SK-N-SH (cell line): ENCODE measurements at regions not wholly inside any gene's neighbourhood (a gene's known extent, or its start where the extent isn't known, plus 50 kb on each side); places are given as distances from the start of the nearest gene placed in this dataset.

ENCODE experiments used
- CTCF ChIA-PET: fragments of 300-600, 350-600 bp; formaldehyde crosslinking; extraction: SDS; loops from one replicate; lab custom pipeline; 2021; lab: Yijun Ruan, JAX
- POLR2A ChIA-PET: fragments of 350-600 bp; sonication (Branson Sonifier 250); formaldehyde crosslinking; extraction: SDS; loops from one replicate; lab custom pipeline; 2020; ENCODE audit warnings: antibody characterized with exemption, inconsistent platforms; lab: Yijun Ruan, JAX
- DNase-seq: peaks from one replicate; pipeline ENCODE4 v3.0.0; 2012
- H2AFZ ChIP-seq: fragments of 200-600 bp; sonication (generic); 2 replicates; pipeline ENCODE4 v1.8.1; 2016; ENCODE audit warnings: antibody characterized with exemption, mild to moderate bottlenecking, low read depth
- H3F3A ChIP-seq: fragments of 200-600 bp; sonication (generic); replicated peaks from 2 replicates; pipeline ENCODE3; 2016; ENCODE audit warnings: antibody characterized with exemption, mild to moderate bottlenecking; ENCODE audit not compliant: insufficient read depth
- H3K27ac ChIP-seq, 2 experiments: fragments of 200-500 bp in 1 of 2; fragments of 200-600 bp in 1 of 2; sonication (Bioruptor generic) in 1 of 2; sonication (generic), shearing (Covaris generic) in 1 of 2; 2 replicates each; pipeline versions ENCODE4 v1.5.1 to v1.6.1; 2014 to 2016; ENCODE audit warnings: low read depth in 2 of 2, inconsistent platforms in 1 of 2, low read length in 1 of 2, mild to moderate bottlenecking in 1 of 2, mixed read lengths in 1 of 2
- H3K27me3 ChIP-seq: fragments of 200-600 bp; sonication (generic), shearing (Covaris generic); 2 replicates; pipeline ENCODE4 v1.6.1; 2016; ENCODE audit warnings: mixed run types; ENCODE audit not compliant: insufficient read depth
- H3K36me3 ChIP-seq, 2 experiments: fragments of 200-500 bp in 1 of 2; fragments of 200-600 bp in 1 of 2; sonication (Bioruptor generic) in 1 of 2; sonication (generic) in 1 of 2; replicated peaks in 1 of 2; 2 replicates each; pipeline versions ENCODE3 to v1.5.1; 2014 to 2016; ENCODE audit warnings: low read length in 1 of 2, mild to moderate bottlenecking in 1 of 2; ENCODE audit not compliant: insufficient read depth in 2 of 2, control insufficient read depth in 1 of 2
- H3K4me1 ChIP-seq, 2 experiments: fragments of 200-500 bp in 1 of 2; fragments of 200-600 bp in 1 of 2; sonication (Bioruptor generic) in 1 of 2; sonication (generic), shearing (Covaris generic) in 1 of 2; 2 replicates each; pipeline versions ENCODE4 v1.5.1 to v1.6.1; 2014 to 2016; ENCODE audit warnings: low read depth in 1 of 2, low read length in 1 of 2, mixed run types in 1 of 2; ENCODE audit not compliant: insufficient read depth in 2 of 2, control insufficient read depth in 1 of 2
- H3K4me2 ChIP-seq: fragments of 200-600 bp; sonication (generic), shearing (Covaris generic); 2 replicates; pipeline ENCODE4 v1.6.1; 2017; ENCODE audit warnings: mixed run types
- H3K4me3 ChIP-seq, 2 experiments: fragments of 200-500 bp in 1 of 2; fragments of 200-600 bp in 1 of 2; sonication (Bioruptor generic) in 1 of 2; sonication (generic), shearing (Covaris generic) in 1 of 2; 2 replicates each; pipeline versions ENCODE4 v1.5.1 to v1.8.1; 2014 to 2016; ENCODE audit warnings: low read depth in 2 of 2, inconsistent platforms in 1 of 2, low read length in 1 of 2, mild to moderate bottlenecking in 1 of 2, mixed read lengths in 1 of 2, moderate library complexity in 1 of 2
- H3K79me2 ChIP-seq: fragments of 200-600 bp; sonication (generic); 2 replicates; pipeline ENCODE4 v1.8.1; 2017; ENCODE audit warnings: mild to moderate bottlenecking; ENCODE audit not compliant: insufficient read depth
- H3K9ac ChIP-seq: fragments of 200-600 bp; sonication (generic); 2 replicates; pipeline ENCODE4 v1.6.1; 2017; ENCODE audit warnings: mixed run types
- H3K9me2 ChIP-seq: fragments of 200-600 bp; sonication (generic); 2 replicates; pipeline ENCODE4 v1.6.1; 2017; ENCODE audit warnings: mixed run types
- H3K9me3 ChIP-seq: fragments of 200-600 bp; sonication (generic); 2 replicates; pipeline ENCODE4 v1.6.1; 2017; ENCODE audit warnings: mixed run types, mild to moderate bottlenecking, moderate library complexity
- H4K20me1 ChIP-seq: fragments of 200-600 bp; sonication (generic); 2 replicates; pipeline ENCODE4 v1.6.1; 2017; ENCODE audit warnings: mild to moderate bottlenecking, mixed run types; ENCODE audit not compliant: insufficient read depth
- ELF1 ChIP-seq: IDR thresholded peaks from 2 replicates; pipeline ENCODE4 v1.4.0; 2012
- EP300 ChIP-seq, 2 experiments: IDR thresholded peaks; 2 replicates each; pipeline versions ENCODE4 v1.4.0 to v1.6.1; 2012; ENCODE audit warnings: borderline replicate concordance in 1 of 2, low read depth in 1 of 2, low read length in 1 of 2
- FOXJ3 ChIP-seq: sonication (generic); formaldehyde crosslinking; IDR thresholded peaks from 2 replicates; pipeline ENCODE4 v1.5.1; 2020; ENCODE audit warnings: mild to moderate bottlenecking, missing genetic modification reagents
- FOXM1 ChIP-seq: IDR thresholded peaks from 2 replicates; pipeline ENCODE4 v1.4.0; 2012; ENCODE audit warnings: low read depth, mild to moderate bottlenecking
- GABPA ChIP-seq: IDR thresholded peaks from 2 replicates; pipeline ENCODE4 v1.4.0; 2012; ENCODE audit warnings: low read depth, mild to moderate bottlenecking
- GATA2 ChIP-seq: sonication (generic); formaldehyde crosslinking; IDR thresholded peaks from 2 replicates; pipeline ENCODE4 v1.5.0; 2020; ENCODE audit warnings: mild to moderate bottlenecking, missing genetic modification reagents
- MEF2A ChIP-seq: IDR thresholded peaks from 2 replicates; pipeline ENCODE4 v1.4.0; 2012; ENCODE audit warnings: low read depth, borderline replicate concordance
- MXI1 ChIP-seq: IDR thresholded peaks from 2 replicates; pipeline ENCODE4 v1.6.1; 2012; ENCODE audit warnings: mild to moderate bottlenecking, low read depth, low read length, improper control_type of control experiment
- NRF1 ChIP-seq: IDR thresholded peaks from 2 replicates; pipeline ENCODE4 v1.6.1; 2012; ENCODE audit warnings: low read depth, mild to moderate bottlenecking, low read length
- POLR2AphosphoS5 ChIP-seq: IDR thresholded peaks from 2 replicates; pipeline ENCODE4 v1.6.1; 2012; ENCODE audit warnings: low read depth, low read length
- RCOR1 ChIP-seq: fragments of 150-350 bp; IDR thresholded peaks from 2 replicates; pipeline ENCODE4 v1.6.1; 2017; ENCODE audit warnings: antibody characterized with exemption, low read length
- RFX5 ChIP-seq: IDR thresholded peaks from 2 replicates; pipeline ENCODE4 v1.6.1; 2012; ENCODE audit warnings: mild to moderate bottlenecking, improper control_type of control experiment, low read length
- RXRA ChIP-seq: IDR thresholded peaks from 2 replicates; pipeline ENCODE4 v1.4.0; 2012; ENCODE audit warnings: low read depth, mild to moderate bottlenecking, borderline replicate concordance
- SIN3A ChIP-seq: IDR thresholded peaks from 2 replicates; pipeline ENCODE4 v1.6.1; 2012; ENCODE audit warnings: low read depth, mild to moderate bottlenecking, low read length, moderate library complexity, borderline replicate concordance
- TAF1 ChIP-seq: IDR thresholded peaks from 2 replicates; pipeline ENCODE4 v1.6.1; 2012; ENCODE audit warnings: low read depth, mild to moderate bottlenecking, low read length, moderate library complexity, borderline replicate concordance
- TCF12 ChIP-seq: IDR thresholded peaks from 2 replicates; pipeline ENCODE4 v1.4.0; 2012
- YY1 ChIP-seq: IDR thresholded peaks from 2 replicates; pipeline ENCODE4 v1.4.0; 2012; ENCODE audit warnings: low read depth, mild to moderate bottlenecking
- WGBS: methylation state at CpG from one replicate; pipeline ENCODE4 v1.1.6; 2017; ENCODE audit warnings: low lambda C conversion rate; 5-methylcytosine and 5-hydroxymethylcytosine counted together
- TF ChIP-seq, protein P1 (sequence below): IDR thresholded peaks from 2 replicates; pipeline ENCODE4; 2012
- TF ChIP-seq, protein P2 (sequence below): fragments of 150-350 bp; IDR thresholded peaks from 2 replicates; pipeline ENCODE4 v1.6.1; 2016; ENCODE audit warnings: mild to moderate bottlenecking, low read depth, low read length
- TF ChIP-seq, protein P3 (sequence below): IDR thresholded peaks from 2 replicates; pipeline ENCODE4 v1.6.1; 2012; ENCODE audit warnings: mild to moderate bottlenecking, low read depth, low read length, moderate library complexity
- TF ChIP-seq, protein P4 (sequence below): IDR thresholded peaks from 2 replicates; pipeline ENCODE4 v1.4.0; 2012; ENCODE audit warnings: low read depth, borderline replicate concordance

DNA sequence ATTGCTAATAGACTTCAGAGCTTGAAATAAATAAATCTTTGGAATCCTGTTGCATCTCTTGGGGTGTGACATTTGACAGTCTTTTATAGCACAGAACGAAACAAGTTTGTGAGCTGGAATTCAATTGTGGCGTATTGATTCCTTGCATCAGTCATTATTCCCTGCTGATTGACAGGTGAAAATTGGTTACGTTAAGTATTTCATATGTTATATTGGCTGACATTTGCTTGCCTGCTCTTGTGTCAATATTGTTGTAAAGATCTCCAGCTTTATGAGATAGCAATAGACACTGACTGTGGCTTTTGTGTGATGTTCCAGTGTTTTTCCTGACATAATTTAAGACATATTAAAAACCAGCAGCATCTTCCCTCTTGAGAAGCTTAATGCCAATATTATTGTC lies 644.4 kb upstream of the FAM241A start:
- Histone ChIP-seq H2AFZ (no peak overlapping the region), H3K4me1 (no peaks in the 10 kb centered on the region; a peak in 1 of 4 replicates), H3K27ac (no peak overlapping the region), H3K9me2 (no peaks in the 10 kb centered on the region)
- POLR2A ChIA-PET = no interaction called here
- TF ChIP-seq RCOR1 (no peak), GATA2 (CRISPR knock-in tag) (no peak), RXRA (no peak), RFX5 (no peak), FOXJ3 (CRISPR knock-in tag) (no peak), ELF1 (no peak), FOXM1 (no peak), YY1 (no peak), TCF12 (no peak), EP300 (IDR thresholded peaks at IDR 0.05; ENCODE audit: borderline replicate concordance in 1 of 2, low read depth in 1 of 2, low read length in 1 of 2) (no peak), SIN3A (no peak), MXI1 (no peak), MEF2A (no peak), NRF1 (no peak)
- TF ChIP-seq, protein P1, sequence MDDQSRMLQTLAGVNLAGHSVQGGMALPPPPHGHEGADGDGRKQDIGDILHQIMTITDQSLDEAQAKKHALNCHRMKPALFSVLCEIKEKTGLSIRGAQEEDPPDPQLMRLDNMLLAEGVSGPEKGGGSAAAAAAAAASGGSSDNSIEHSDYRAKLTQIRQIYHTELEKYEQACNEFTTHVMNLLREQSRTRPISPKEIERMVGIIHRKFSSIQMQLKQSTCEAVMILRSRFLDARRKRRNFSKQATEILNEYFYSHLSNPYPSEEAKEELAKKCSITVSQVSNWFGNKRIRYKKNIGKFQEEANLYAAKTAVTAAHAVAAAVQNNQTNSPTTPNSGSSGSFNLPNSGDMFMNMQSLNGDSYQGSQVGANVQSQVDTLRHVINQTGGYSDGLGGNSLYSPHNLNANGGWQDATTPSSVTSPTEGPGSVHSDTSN = no peak
- TF ChIP-seq, all 33 proteins: peak for 0
- no peak overlapping the region for H3K9ac ChIP-seq
- no peaks in the 10 kb centered on the region for H4K20me1 ChIP-seq
- CTCF ChIA-PET = no interaction called here
- H3K36me3 ChIP-seq = no peaks in the 10 kb centered on the region
- H3F3A ChIP-seq = no peaks in the 10 kb centered on the region
- no peak for DNase-seq
- no peaks in the 10 kb centered on the region for H3K27me3 ChIP-seq
- H3K9me3 ChIP-seq = no peaks in the 10 kb centered on the region
- H3K79me2 ChIP-seq = no peaks in the 10 kb centered on the region
- H3K4me2 ChIP-seq = no peak overlapping the region
- whole genome bisulfite sequencing = 10% methylated on average over 3 of the region's 3 CpGs
- H3K4me3 ChIP-seq = no peak overlapping the region

DNA sequence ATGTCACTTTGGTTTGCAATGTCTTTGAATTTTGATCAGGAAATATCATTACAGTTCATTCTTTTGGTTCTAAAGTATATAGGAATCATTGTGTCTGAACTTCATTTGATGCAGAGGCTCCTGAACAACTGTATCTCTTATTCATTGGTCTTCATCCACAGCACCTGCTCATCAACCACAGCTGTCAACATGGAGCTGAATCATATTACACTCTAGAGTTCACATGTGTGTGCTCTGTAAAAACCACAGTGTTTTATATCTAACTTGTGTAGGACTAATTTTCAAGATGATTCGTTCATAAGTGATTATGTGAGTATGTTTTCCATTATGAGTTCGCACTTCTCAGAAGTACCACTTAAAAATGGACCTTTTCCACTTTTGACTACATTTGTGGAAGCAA lies 643.3 kb upstream of the FAM241A start:
- no peak overlapping the region for H2AFZ ChIP-seq
- TF ChIP-seq, protein P1 = no peak
- TF ChIP-seq RXRA (no peak), TAF1 (no peak), GABPA (no peak), RFX5 (no peak), POLR2AphosphoS5 (no peak), ELF1 (no peak), GATA2 (CRISPR knock-in tag) (no peak), FOXM1 (no peak)
- TF ChIP-seq, protein P2, sequence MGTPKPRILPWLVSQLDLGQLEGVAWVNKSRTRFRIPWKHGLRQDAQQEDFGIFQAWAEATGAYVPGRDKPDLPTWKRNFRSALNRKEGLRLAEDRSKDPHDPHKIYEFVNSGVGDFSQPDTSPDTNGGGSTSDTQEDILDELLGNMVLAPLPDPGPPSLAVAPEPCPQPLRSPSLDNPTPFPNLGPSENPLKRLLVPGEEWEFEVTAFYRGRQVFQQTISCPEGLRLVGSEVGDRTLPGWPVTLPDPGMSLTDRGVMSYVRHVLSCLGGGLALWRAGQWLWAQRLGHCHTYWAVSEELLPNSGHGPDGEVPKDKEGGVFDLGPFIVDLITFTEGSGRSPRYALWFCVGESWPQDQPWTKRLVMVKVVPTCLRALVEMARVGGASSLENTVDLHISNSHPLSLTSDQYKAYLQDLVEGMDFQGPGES = no peak
- TF ChIP-seq, protein P3, sequence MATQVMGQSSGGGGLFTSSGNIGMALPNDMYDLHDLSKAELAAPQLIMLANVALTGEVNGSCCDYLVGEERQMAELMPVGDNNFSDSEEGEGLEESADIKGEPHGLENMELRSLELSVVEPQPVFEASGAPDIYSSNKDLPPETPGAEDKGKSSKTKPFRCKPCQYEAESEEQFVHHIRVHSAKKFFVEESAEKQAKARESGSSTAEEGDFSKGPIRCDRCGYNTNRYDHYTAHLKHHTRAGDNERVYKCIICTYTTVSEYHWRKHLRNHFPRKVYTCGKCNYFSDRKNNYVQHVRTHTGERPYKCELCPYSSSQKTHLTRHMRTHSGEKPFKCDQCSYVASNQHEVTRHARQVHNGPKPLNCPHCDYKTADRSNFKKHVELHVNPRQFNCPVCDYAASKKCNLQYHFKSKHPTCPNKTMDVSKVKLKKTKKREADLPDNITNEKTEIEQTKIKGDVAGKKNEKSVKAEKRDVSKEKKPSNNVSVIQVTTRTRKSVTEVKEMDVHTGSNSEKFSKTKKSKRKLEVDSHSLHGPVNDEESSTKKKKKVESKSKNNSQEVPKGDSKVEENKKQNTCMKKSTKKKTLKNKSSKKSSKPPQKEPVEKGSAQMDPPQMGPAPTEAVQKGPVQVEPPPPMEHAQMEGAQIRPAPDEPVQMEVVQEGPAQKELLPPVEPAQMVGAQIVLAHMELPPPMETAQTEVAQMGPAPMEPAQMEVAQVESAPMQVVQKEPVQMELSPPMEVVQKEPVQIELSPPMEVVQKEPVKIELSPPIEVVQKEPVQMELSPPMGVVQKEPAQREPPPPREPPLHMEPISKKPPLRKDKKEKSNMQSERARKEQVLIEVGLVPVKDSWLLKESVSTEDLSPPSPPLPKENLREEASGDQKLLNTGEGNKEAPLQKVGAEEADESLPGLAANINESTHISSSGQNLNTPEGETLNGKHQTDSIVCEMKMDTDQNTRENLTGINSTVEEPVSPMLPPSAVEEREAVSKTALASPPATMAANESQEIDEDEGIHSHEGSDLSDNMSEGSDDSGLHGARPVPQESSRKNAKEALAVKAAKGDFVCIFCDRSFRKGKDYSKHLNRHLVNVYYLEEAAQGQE = no peak
- TF ChIP-seq, protein P4, sequence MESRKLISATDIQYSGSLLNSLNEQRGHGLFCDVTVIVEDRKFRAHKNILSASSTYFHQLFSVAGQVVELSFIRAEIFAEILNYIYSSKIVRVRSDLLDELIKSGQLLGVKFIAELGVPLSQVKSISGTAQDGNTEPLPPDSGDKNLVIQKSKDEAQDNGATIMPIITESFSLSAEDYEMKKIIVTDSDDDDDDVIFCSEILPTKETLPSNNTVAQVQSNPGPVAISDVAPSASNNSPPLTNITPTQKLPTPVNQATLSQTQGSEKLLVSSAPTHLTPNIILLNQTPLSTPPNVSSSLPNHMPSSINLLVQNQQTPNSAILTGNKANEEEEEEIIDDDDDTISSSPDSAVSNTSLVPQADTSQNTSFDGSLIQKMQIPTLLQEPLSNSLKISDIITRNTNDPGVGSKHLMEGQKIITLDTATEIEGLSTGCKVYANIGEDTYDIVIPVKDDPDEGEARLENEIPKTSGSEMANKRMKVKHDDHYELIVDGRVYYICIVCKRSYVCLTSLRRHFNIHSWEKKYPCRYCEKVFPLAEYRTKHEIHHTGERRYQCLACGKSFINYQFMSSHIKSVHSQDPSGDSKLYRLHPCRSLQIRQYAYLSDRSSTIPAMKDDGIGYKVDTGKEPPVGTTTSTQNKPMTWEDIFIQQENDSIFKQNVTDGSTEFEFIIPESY = no peak

More for the DNA sequence above, 643.3 kb upstream of the FAM241A start:
- Histone ChIP-seq H3K79me2 (no peaks in the 10 kb centered on the region), H3K36me3 (no peaks in the 10 kb centered on the region), H3K4me1 (no peaks in the 10 kb centered on the region; a peak in 1 of 4 replicates), H3K27me3 (no peaks in the 10 kb centered on the region), H3F3A (peaks cover 6% of the 10 kb centered on the region), H3K9me2 (no peaks in the 10 kb centered on the region), H4K20me1 (no peaks in the 10 kb centered on the region), H3K9ac (no peak overlapping the region), H3K27ac (no peak overlapping the region), H3K9me3 (no peaks in the 10 kb centered on the region), H3K4me3 (no peak overlapping the region), H3K4me2 (no peak overlapping the region)
- CTCF ChIA-PET = interaction anchor here (0.9 to 1.2 kb wide), 2 partner anchors 10 to 36 kb away, joined by 3 read pairs; no protein-coding TSS in a partner anchor
- DNase-seq = no peak
- POLR2A ChIA-PET = no interaction called here
- 11% methylated on average over 2 of the region's 2 CpGs for WGBS
